Tibial nerve (tissue), 4 donors: ENCODE measurements at regions not wholly inside any gene's neighbourhood (a gene's known extent, or its start where the extent isn't known, plus 50 kb on each side); places are given as distances from the start of the nearest gene placed in this dataset.

ENCODE experiments used
- DNase-seq, 2 donors: peaks; one replicate each; pipeline ENCODE4 v3.0.0-alpha.2; 2019; ENCODE audit warnings: low spot score in 2 of 2
- H3K27ac ChIP-seq, 4 donors: fragments of 200-600 bp; sonication (generic) in 3 of 4; one replicate each; pipeline ENCODE4 v1.5.1; 2017 to 2019; ENCODE audit warnings: mild to moderate bottlenecking in 1 of 4
- H3K27me3 ChIP-seq, 2 donors: fragments of 200-600 bp; sonication (generic) in 1 of 2; one replicate each; pipeline versions ENCODE4 v1.5.1 to v1.6.0; 2017 to 2019
- H3K36me3 ChIP-seq, 3 donors: fragments of 200-600 bp; sonication (generic); one replicate each; pipeline ENCODE4 v1.5.1; 2018 to 2019
- H3K4me1 ChIP-seq, 4 donors: fragments of 200-600 bp; sonication (generic) in 3 of 4; one replicate each; pipeline ENCODE4 v1.5.1; 2017 to 2019
- H3K4me3 ChIP-seq, 4 donors: fragments of 200-600 bp; sonication (generic) in 3 of 4; one replicate each; pipeline ENCODE4 v1.5.1; 2017 to 2019; ENCODE audit warnings: mild to moderate bottlenecking in 1 of 4, moderate library complexity in 1 of 4
- H3K9me3 ChIP-seq, 4 donors: fragments of 200-600 bp; sonication (generic) in 3 of 4; one replicate each; pipeline ENCODE4 v1.5.1; 2017 to 2019
- EP300 ChIP-seq, 2 donors: sonication (generic); formaldehyde crosslinking; IDR thresholded peaks; one replicate each; pipeline ENCODE4 v1.6.1; 2017; ENCODE audit warnings: antibody characterized with exemption in 2 of 2, mild to moderate bottlenecking in 1 of 2
- POLR2A ChIP-seq, 2 donors: fragments of 450-650 bp; IDR thresholded peaks; one replicate each; pipeline ENCODE4 v1.6.1; 2017; ENCODE audit warnings: antibody characterized with exemption in 2 of 2, mild to moderate bottlenecking in 2 of 2, moderate library complexity in 2 of 2
- WGBS, 2 donors: methylation state at CpG; one replicate each; pipeline ENCODE4 v1.1.5; 2018; 5-methylcytosine and 5-hydroxymethylcytosine counted together
- TF ChIP-seq, protein P1 (sequence below), 5 experiments: fragments of 200-600 bp in 3 of 5; fragments of 450-650 bp in 2 of 5; sonication (generic) in 3 of 5; IDR thresholded peaks; one replicate each; pipeline ENCODE4 v1.5.1; 2016 to 2019; ENCODE audit warnings: antibody characterized with exemption in 5 of 5, mild to moderate bottlenecking in 3 of 5, moderate library complexity in 2 of 5

DNA sequence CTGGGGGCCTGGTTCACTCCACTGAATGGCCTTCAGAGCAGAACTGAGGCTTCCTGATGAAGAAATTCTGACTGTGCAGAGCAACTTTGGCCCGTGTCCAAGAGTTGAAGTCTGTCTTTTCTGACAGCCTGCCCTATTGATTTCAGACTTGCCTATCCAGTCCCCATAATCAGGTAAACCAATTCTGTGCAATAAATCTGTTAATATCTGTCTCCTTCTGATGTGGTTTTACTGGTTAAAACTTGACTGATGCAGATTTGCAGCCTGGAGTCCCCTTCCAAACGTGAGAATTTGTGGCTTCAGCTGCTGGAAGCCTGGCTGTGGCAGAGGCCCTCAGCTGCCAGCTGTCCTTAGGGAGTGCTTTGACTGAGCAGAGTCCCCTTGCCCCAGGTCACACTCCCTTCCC is 283.9 kb upstream of the ANKRD55 start:
- no peaks in the 10 kb centered on the region for H3K36me3 ChIP-seq
- no peaks in the 10 kb centered on the region for H3K9me3 ChIP-seq
- H3K4me1 ChIP-seq, result peaks cover 0 to 19% (median 6%) of the 10 kb centered on the region in 4 donors
- H3K27me3 ChIP-seq, result no peaks in the 10 kb centered on the region
- H3K4me3 ChIP-seq, result no peak overlapping the region
- H3K27ac ChIP-seq, result no peak overlapping the region
- no peak for TF ChIP-seq EP300 (IDR thresholded peaks at IDR 0.05)
- TF ChIP-seq, protein P1, sequence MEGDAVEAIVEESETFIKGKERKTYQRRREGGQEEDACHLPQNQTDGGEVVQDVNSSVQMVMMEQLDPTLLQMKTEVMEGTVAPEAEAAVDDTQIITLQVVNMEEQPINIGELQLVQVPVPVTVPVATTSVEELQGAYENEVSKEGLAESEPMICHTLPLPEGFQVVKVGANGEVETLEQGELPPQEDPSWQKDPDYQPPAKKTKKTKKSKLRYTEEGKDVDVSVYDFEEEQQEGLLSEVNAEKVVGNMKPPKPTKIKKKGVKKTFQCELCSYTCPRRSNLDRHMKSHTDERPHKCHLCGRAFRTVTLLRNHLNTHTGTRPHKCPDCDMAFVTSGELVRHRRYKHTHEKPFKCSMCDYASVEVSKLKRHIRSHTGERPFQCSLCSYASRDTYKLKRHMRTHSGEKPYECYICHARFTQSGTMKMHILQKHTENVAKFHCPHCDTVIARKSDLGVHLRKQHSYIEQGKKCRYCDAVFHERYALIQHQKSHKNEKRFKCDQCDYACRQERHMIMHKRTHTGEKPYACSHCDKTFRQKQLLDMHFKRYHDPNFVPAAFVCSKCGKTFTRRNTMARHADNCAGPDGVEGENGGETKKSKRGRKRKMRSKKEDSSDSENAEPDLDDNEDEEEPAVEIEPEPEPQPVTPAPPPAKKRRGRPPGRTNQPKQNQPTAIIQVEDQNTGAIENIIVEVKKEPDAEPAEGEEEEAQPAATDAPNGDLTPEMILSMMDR (IDR thresholded peaks at IDR 0.05), result no peak
- no peak for TF ChIP-seq POLR2A (IDR thresholded peaks at IDR 0.05)
- DNase-seq, result peak in 1 of 2 donors; percentile 43
- 23 to 29% methylated on average over 2 of the region's 2 CpGs for WGBS, 2 donors

DNA sequence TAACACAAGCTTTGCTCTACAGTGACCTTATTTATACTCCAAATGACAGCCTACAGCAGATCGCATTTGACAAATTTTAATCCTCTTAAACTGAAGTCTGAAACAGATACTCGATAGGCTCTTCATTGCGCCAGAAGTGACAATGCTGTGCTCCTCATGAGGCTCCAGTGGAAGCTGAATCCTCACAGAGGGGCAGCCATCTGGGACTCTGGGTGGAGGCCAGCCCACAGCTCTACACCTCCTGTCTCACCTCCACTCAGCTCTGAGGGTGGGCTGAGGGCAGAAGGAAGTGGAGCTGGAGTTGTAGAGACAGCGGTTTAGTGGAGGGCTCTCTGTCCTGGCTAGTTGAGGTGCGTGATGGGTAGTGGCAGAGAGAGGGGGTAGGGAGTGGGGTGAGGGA is 283.3 kb upstream of the ANKRD55 start:
- no peak overlapping the region for H3K27ac ChIP-seq

GRCh38 chr5:56516035-56516434 is 282.9 kb upstream of the ANKRD55 start:
- Histone ChIP-seq H3K9me3 (no peaks in the 10 kb centered on the region), H3K4me3 (no peak overlapping the region), H3K27me3 (no peaks in the 10 kb centered on the region), H3K36me3 (no peaks in the 10 kb centered on the region), H3K27ac (no peak overlapping the region), H3K4me1 (peaks cover 0 to 21% (median 6%) of the 10 kb centered on the region in 4 donors)
- TF ChIP-seq POLR2A (IDR thresholded peaks at IDR 0.05) (no peak), EP300 (IDR thresholded peaks at IDR 0.05) (no peak)
- TF ChIP-seq, protein P1 (IDR thresholded peaks at IDR 0.05), result no peak
- no peak for DNase-seq
- 74 to 75% methylated on average over 2 of the region's 2 CpGs for WGBS, 2 donors

More for the DNA sequence above, 283.3 kb upstream of the ANKRD55 start:
- DNase-seq, result no peak
- no peaks in the 10 kb centered on the region for H3K27me3 ChIP-seq
- WGBS, 2 donors, result 88 to 95% methylated on average over 5 of the region's 5 CpGs
- H3K4me1 ChIP-seq, result peaks cover 0 to 21% (median 6%) of the 10 kb centered on the region in 4 donors
- no peaks in the 10 kb centered on the region for H3K36me3 ChIP-seq
- H3K4me3 ChIP-seq, result no peak overlapping the region
- H3K9me3 ChIP-seq, result no peaks in the 10 kb centered on the region
- TF ChIP-seq EP300 (IDR thresholded peaks at IDR 0.05), result no peak
- no peak for TF ChIP-seq POLR2A (IDR thresholded peaks at IDR 0.05)
- TF ChIP-seq, protein P1 (IDR thresholded peaks at IDR 0.05), result no peak

GRCh38 chr5:56515011-56515410 is 281.9 kb upstream of the ANKRD55 start:
- H3K27ac ChIP-seq, result no peak overlapping the region
- no peak for DNase-seq
- WGBS, 2 donors, result 65 to 69% methylated on average over 4 to 8 of the region's 8 CpGs
- peaks cover 0 to 21% (median 6%) of the 10 kb centered on the region in 4 donors for H3K4me1 ChIP-seq
- no peak overlapping the region for H3K4me3 ChIP-seq
- TF ChIP-seq, protein P1 (IDR thresholded peaks at IDR 0.05), result no peak
- no peak for TF ChIP-seq POLR2A (IDR thresholded peaks at IDR 0.05)
- TF ChIP-seq EP300 (IDR thresholded peaks at IDR 0.05), result no peak
- no peaks in the 10 kb centered on the region for H3K36me3 ChIP-seq
- no peaks in the 10 kb centered on the region for H3K9me3 ChIP-seq
- H3K27me3 ChIP-seq, result no peaks in the 10 kb centered on the region

- 67 to 84% methylated on average over 4 of the region's 4 CpGs for WGBS, 2 donors
- TF ChIP-seq, protein P1 (IDR thresholded peaks at IDR 0.05), result no peak
- no peak for TF ChIP-seq EP300 (IDR thresholded peaks at IDR 0.05)
- TF ChIP-seq POLR2A (IDR thresholded peaks at IDR 0.05), result no peak
- DNase-seq, result no peak
Measured at GRCh38 chr5:56514245-56514644, 281.1 kb upstream of the ANKRD55 start.

More at GRCh38 chr5:56514245-56514644, 281.1 kb upstream of the ANKRD55 start:
- Histone ChIP-seq H3K27me3 (no peaks in the 10 kb centered on the region), H3K9me3 (no peaks in the 10 kb centered on the region), H3K27ac (no peak overlapping the region), H3K36me3 (no peaks in the 10 kb centered on the region), H3K4me3 (no peak overlapping the region), H3K4me1 (peaks cover 0 to 22% (median 6%) of the 10 kb centered on the region in 4 donors)
